ENCODE measurements at regions not wholly inside any gene's neighbourhood (a gene's known extent, or its start where the extent isn't known, plus 50 kb on each side); places are given as distances from the start of the nearest gene placed in this dataset.

DNA sequence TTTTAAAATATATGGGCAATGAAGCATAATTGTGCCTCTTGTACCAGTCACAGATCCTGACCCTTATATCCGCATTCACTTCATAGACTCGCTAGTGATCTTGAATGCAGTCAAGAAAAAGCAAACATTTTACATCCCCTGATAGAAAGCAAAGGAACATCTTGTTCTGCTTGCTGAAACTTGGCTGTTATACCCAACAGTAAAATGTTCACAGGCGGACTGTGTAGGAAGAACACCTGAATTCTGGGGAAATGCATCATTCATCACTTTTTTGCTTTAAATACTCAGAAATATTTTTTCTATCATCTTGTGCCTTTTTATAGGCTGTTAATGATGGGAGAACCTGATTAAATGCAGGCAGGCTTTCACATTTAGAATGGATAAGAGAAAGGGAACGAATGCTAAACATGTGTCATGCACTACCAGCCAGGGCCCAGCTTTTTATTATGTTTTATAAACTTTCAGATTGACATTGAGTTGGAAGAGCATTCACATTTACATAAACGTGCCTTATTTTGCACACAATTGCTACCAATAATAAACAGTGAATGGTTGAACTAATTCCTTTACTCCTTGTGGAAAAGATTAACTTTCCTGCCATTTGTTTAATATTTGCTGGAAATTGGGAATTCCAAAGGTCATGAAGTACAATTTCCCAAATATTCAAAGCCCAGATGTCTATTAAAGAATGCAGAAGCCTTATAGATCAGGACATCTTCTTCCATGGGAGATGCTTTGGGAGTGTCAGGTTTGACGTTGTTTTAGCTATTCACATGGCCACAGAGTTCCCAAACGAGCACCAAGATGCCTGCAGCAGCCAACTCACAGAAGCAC is 756.2 kb downstream of the TLE1 start:
- TF ChIP-seq, protein P1, sequence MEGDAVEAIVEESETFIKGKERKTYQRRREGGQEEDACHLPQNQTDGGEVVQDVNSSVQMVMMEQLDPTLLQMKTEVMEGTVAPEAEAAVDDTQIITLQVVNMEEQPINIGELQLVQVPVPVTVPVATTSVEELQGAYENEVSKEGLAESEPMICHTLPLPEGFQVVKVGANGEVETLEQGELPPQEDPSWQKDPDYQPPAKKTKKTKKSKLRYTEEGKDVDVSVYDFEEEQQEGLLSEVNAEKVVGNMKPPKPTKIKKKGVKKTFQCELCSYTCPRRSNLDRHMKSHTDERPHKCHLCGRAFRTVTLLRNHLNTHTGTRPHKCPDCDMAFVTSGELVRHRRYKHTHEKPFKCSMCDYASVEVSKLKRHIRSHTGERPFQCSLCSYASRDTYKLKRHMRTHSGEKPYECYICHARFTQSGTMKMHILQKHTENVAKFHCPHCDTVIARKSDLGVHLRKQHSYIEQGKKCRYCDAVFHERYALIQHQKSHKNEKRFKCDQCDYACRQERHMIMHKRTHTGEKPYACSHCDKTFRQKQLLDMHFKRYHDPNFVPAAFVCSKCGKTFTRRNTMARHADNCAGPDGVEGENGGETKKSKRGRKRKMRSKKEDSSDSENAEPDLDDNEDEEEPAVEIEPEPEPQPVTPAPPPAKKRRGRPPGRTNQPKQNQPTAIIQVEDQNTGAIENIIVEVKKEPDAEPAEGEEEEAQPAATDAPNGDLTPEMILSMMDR (IDR thresholded peaks at IDR 0.05) = no peak
- no peak for TF ChIP-seq POLR2A (IDR thresholded peaks at IDR 0.05)
- TF ChIP-seq EP300 (IDR thresholded peaks at IDR 0.05) = no peak
